ENCODE measurements at regions not wholly inside any gene's neighbourhood (a gene's known extent, or its start where the extent isn't known, plus 50 kb on each side); places are given as distances from the start of the nearest gene placed in this dataset.

DNA sequence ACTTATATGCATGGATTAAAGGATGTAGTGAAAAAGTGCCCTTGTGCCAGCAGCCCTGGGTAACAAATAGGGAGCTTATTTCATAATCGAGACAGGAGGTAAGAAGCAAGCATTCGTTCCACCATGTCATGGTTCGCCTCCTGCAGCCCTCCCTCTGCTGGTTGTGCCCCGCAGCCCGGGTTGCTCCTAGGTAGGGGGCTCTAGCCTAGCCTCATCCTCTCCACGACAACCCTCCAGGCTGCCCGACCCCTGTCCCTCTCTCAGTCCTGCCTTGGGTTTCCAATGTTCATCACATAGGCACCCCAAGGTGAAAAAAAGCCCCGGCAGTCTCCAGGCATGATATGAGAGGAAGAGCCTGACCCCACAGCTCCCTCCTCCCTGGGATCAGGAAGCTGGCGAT, 75.5 kb upstream of the SYNDIG1 start:
- no peak overlapping the region for H3K4me3 ChIP-seq (ENCODE audit: low read depth, poor library complexity, severe bottlenecking)
- no peak for TF ChIP-seq POLR2A (IDR thresholded peaks at IDR 0.05)
- TF ChIP-seq, protein P1, sequence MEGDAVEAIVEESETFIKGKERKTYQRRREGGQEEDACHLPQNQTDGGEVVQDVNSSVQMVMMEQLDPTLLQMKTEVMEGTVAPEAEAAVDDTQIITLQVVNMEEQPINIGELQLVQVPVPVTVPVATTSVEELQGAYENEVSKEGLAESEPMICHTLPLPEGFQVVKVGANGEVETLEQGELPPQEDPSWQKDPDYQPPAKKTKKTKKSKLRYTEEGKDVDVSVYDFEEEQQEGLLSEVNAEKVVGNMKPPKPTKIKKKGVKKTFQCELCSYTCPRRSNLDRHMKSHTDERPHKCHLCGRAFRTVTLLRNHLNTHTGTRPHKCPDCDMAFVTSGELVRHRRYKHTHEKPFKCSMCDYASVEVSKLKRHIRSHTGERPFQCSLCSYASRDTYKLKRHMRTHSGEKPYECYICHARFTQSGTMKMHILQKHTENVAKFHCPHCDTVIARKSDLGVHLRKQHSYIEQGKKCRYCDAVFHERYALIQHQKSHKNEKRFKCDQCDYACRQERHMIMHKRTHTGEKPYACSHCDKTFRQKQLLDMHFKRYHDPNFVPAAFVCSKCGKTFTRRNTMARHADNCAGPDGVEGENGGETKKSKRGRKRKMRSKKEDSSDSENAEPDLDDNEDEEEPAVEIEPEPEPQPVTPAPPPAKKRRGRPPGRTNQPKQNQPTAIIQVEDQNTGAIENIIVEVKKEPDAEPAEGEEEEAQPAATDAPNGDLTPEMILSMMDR (IDR thresholded peaks at IDR 0.05) = no peak
- intact Hi-C loops (cut with DNase I; ENCODE audit: low total_unique reads) = no loop called here
- DNase-seq (ENCODE audit: low spot score in 2 of 2) = no peak
- 74% methylated on average over 9 of the region's 9 CpGs for WGBS, 2 donors

DNA sequence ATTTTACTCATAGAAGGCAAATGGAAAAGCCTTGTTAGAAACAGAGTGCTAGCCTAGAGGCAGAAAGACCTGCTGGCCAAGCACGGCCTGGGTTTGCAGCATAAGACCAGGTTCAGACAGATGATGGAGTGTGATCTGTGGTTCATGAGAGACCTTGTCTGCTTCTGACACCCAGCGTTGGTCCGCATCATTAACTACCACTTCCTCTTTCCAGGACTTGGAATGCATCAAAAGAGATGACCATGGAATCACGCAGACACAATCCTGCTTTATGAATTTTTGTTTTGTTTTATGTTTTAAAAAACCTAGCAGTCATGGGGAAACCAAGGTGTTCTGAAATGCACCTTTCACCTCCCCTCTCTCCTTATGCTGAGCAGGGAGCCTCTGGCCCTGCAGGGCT, 76.8 kb upstream of the SYNDIG1 start:
- intact Hi-C loops (cut with DNase I; ENCODE audit: low total_unique reads) = no loop called here
- no peak for TF ChIP-seq POLR2A (IDR thresholded peaks at IDR 0.05)
- TF ChIP-seq, protein P1 (IDR thresholded peaks at IDR 0.05) = no peak
- no peak for DNase-seq (ENCODE audit: low spot score in 2 of 2)
- WGBS, 2 donors = 75 to 83% methylated on average over 4 of the region's 4 CpGs
- no peak overlapping the region for H3K4me3 ChIP-seq (ENCODE audit: low read depth, poor library complexity, severe bottlenecking)

DNA sequence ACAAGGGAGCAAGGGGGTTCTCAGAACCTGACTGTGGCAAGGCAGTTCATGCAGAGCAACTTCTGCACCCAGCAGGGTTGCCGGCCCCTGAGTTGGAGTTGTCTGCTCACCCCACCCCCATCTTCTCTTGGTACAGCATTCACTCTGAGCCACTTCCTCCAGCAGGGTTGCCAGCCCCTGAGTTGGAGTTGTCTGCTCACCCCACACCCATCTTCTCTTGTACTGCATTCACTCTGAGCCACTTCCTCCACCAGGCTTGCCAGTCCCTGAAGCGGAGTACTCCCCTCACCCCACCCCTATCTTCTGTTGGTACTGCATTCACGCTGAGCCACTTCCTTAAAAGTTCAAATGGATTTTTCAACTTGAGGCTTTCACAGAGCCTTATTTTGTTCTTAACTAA, 79.7 kb upstream of the SYNDIG1 start:
- no peak for DNase-seq (ENCODE audit: low spot score in 2 of 2)
- 58 to 67% methylated on average over 3 of the region's 3 CpGs for WGBS, 2 donors
- TF ChIP-seq, protein P1 (IDR thresholded peaks at IDR 0.05) = no peak
- TF ChIP-seq POLR2A (IDR thresholded peaks at IDR 0.05) = no peak
- H3K4me3 ChIP-seq (ENCODE audit: low read depth, poor library complexity, severe bottlenecking) = no peak overlapping the region
- intact Hi-C loops (cut with DNase I; ENCODE audit: low total_unique reads) = no loop called here

- intact Hi-C loops (cut with DNase I; ENCODE audit: low total_unique reads) = no loop called here
- no peak for DNase-seq (ENCODE audit: low spot score in 2 of 2)
- WGBS, 2 donors = 62 to 69% methylated on average over 8 of the region's 8 CpGs
- no peak overlapping the region for H3K4me3 ChIP-seq (ENCODE audit: low read depth, poor library complexity, severe bottlenecking)
- no peak for TF ChIP-seq POLR2A (IDR thresholded peaks at IDR 0.05)
- TF ChIP-seq, protein P1 (IDR thresholded peaks at IDR 0.05) = no peak
Observed at GRCh38 chr20:24388828-24389380, 80.5 kb upstream of the SYNDIG1 start.

DNA sequence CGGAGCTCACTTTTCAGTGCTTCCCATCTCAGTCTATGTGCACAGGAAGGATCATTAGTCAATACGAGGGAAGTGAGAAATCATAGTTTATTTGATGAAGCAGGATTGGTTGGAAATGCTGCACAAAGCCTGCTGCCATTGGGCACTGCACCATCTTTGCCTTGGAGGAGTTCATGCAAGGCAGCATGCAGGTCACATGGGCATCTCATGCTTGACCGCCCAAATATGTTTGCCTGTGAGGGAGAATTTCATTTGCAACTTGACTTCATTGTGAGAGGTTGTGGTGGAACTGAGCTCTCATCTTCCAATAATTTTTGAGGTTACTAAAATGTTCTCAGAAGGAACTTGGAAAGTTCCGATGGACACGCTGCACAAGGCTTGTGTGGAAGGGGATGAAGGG, 83.9 kb upstream of the SYNDIG1 start:
- intact Hi-C loops (cut with DNase I; ENCODE audit: low total_unique reads) = no loop called here
- DNase-seq (ENCODE audit: low spot score in 2 of 2) = no peak

More for the DNA sequence above, 83.9 kb upstream of the SYNDIG1 start:
- 86 to 87% methylated on average over 5 of the region's 5 CpGs for WGBS, 2 donors
- TF ChIP-seq, protein P1 (IDR thresholded peaks at IDR 0.05) = no peak
- no peak for TF ChIP-seq POLR2A (IDR thresholded peaks at IDR 0.05)
- H3K4me3 ChIP-seq (ENCODE audit: low read depth, poor library complexity, severe bottlenecking) = no peak overlapping the region
